ENCODE measurements at regions not wholly inside any gene's neighbourhood (a gene's known extent, or its start where the extent isn't known, plus 50 kb on each side); places are given as distances from the start of the nearest gene placed in this dataset.

DNA sequence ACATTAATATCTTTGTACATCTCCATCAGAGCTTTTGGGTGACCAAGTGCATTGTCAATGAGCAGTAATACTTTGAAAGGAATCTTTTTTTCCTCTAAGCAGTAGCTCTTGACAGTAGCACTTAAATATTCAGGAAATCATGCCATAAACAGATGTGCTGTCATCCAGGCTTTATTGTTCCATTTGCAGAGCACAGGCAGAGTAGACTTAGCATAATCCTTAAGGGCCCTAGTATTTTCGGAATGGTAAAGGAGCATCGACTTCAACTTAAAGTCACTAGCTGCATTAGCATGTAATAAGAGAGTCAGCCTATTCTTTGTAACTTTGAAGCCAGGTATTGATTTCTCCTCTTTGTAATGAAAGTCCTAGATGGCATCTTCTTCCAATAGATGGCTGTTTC lies 121.8 kb upstream of the CWC22 start:
- TF ChIP-seq POLR2AphosphoS5 (IDR thresholded peaks at IDR 0.05; ENCODE audit: low read depth, low read length) (no peak), SRF (IDR thresholded peaks at IDR 0.05; ENCODE audit: low read depth) (no peak), POLR2A (IDR thresholded peaks at IDR 0.05; ENCODE audit: borderline replicate concordance, extremely low read depth, insufficient read depth, insufficient read length) (no peak), MAX (IDR thresholded peaks at IDR 0.05) (no peak), YY1 (IDR thresholded peaks at IDR 0.05; ENCODE audit: extremely low read depth, insufficient replicate concordance, low read depth, low read length) (no peak), FOSL1 (IDR thresholded peaks at IDR 0.05; ENCODE audit: low read depth) (no peak), EZH2 (IDR thresholded peaks at IDR 0.05) (no peak)
- TF ChIP-seq, protein P1, sequence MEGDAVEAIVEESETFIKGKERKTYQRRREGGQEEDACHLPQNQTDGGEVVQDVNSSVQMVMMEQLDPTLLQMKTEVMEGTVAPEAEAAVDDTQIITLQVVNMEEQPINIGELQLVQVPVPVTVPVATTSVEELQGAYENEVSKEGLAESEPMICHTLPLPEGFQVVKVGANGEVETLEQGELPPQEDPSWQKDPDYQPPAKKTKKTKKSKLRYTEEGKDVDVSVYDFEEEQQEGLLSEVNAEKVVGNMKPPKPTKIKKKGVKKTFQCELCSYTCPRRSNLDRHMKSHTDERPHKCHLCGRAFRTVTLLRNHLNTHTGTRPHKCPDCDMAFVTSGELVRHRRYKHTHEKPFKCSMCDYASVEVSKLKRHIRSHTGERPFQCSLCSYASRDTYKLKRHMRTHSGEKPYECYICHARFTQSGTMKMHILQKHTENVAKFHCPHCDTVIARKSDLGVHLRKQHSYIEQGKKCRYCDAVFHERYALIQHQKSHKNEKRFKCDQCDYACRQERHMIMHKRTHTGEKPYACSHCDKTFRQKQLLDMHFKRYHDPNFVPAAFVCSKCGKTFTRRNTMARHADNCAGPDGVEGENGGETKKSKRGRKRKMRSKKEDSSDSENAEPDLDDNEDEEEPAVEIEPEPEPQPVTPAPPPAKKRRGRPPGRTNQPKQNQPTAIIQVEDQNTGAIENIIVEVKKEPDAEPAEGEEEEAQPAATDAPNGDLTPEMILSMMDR (IDR thresholded peaks at IDR 0.05 in 2 of 3, conservative IDR thresholded peaks at IDR 0.05 in 1 of 3; ENCODE audit: borderline replicate concordance in 1 of 3, insufficient read depth in 1 of 3, low read depth in 2 of 3, low read length in 2 of 3): no peak
